GM23338 (cell line): ENCODE measurements at regions not wholly inside any gene's neighbourhood (a gene's known extent, or its start where the extent isn't known, plus 50 kb on each side); places are given as distances from the start of the nearest gene placed in this dataset.
"Not testable (repeated sequence)": the region's sequence is repeated elsewhere in the genome, so short reads cannot be mapped to it uniquely, and the experiment has no call there.

Experiments used
- CREB1 ChIP-seq: fragments of 250-450 bp; sonication (Bioruptor Pico); IDR thresholded peaks from 2 replicates; pipeline ENCODE4 v1.5.0; 2020; ENCODE audit warnings: low read depth, mild to moderate bottlenecking, moderate library complexity
- CTCF ChIP-seq, 2 experiments: fragments of 200-600 bp in 1 of 2; sonication (generic) in 1 of 2; conservative IDR thresholded peaks; 2 replicates each; pipeline versions ENCODE4 v1.5.1 to v1.6.1; 2016 to 2017; ENCODE audit warnings: antibody characterized with exemption in 2 of 2, low read depth in 2 of 2, mild to moderate bottlenecking in 2 of 2, moderate library complexity in 1 of 2
- ETS1 ChIP-seq: IDR thresholded peaks from 2 replicates; pipeline ENCODE4 v1.6.1; 2016; ENCODE audit warnings: antibody characterized with exemption
- EZH2 ChIP-seq: fragments of 200-600 bp; sonication (generic); IDR thresholded peaks from one replicate; pipeline ENCODE4 v1.8.0; 2017; ENCODE audit warnings: antibody characterized with exemption, mild to moderate bottlenecking, low read depth; ENCODE audit not compliant: unreplicated experiment
- EZH2phosphoT487 ChIP-seq: fragments of 200-600 bp; sonication (generic); IDR thresholded peaks from one replicate; pipeline ENCODE4 v1.8.1; 2018; ENCODE audit warnings: antibody characterized with exemption; ENCODE audit not compliant: unreplicated experiment
- JUNB ChIP-seq: IDR thresholded peaks from one replicate; pipeline ENCODE4 v1.6.1; 2016; ENCODE audit warnings: antibody characterized with exemption; ENCODE audit not compliant: unreplicated experiment
- POLR2AphosphoS5 ChIP-seq: IDR thresholded peaks from 2 replicates; pipeline ENCODE4 v1.6.1; 2016; ENCODE audit warnings: antibody characterized with exemption, low read depth
- REST ChIP-seq: IDR thresholded peaks from one replicate; pipeline ENCODE4 v1.6.1; 2018; ENCODE audit warnings: antibody characterized with exemption; ENCODE audit not compliant: unreplicated experiment
- ZNF114 ChIP-seq: fragments of 250-450 bp; sonication (Bioruptor Pico); IDR thresholded peaks from 2 replicates; pipeline ENCODE4 v1.5.0; 2020; ENCODE audit warnings: mild to moderate bottlenecking, moderate library complexity
- ZNF462 ChIP-seq: fragments of 250-450 bp; sonication (Bioruptor Pico); IDR thresholded peaks from 2 replicates; pipeline ENCODE4 v1.5.0; 2020; ENCODE audit warnings: mild to moderate bottlenecking, moderate library complexity

- not testable (repeated sequence) for TF ChIP-seq CTCF (conservative IDR thresholded peaks at IDR 0.05; ENCODE audit: low read depth in 2 of 2); EZH2; ETS1; CREB1 (CRISPR knock-in tag); REST; EZH2phosphoT487; ZNF462 (CRISPR knock-in tag); POLR2AphosphoS5; JUNB; ZNF114 (CRISPR knock-in tag)
Observed at GRCh38 chr9:64455107-64455648, 829.8 kb downstream of the FOXD4L5 start.
